K562 (cell line): ENCODE measurements at regions not wholly inside any gene's neighbourhood (a gene's known extent, or its start where the extent isn't known, plus 50 kb on each side); places are given as distances from the start of the nearest gene placed in this dataset.

Experiments
- ATAC-seq: fragments of 200-7000 bp; cut with Tn5 transposase; 3 replicates; pipeline ENCODE4 v1.9.1; 2020; ENCODE audit warnings: moderate library complexity
- BruUV-seq: library from RNA; stranded (reverse); fragments of 400-500 nt; replicated peaks from 2 replicates; lab custom pipeline; 2021; lab: Mats Ljungman, UMichigan
- CTCF ChIA-PET: fragments of 300-600 bp; formaldehyde crosslinking; extraction: SDS; loops from one replicate; lab custom pipeline; 2021; ENCODE audit warnings: low intra/inter-chr PET ratio; lab: Yijun Ruan, JAX
- POLR2A ChIA-PET: fragments of 300-600, 350-650 bp; sonication (Branson Sonifier 250); formaldehyde crosslinking; extraction: SDS; loops from one replicate; lab custom pipeline; 2021; ENCODE audit warnings: antibody characterized with exemption, inconsistent platforms; lab: Yijun Ruan, JAX
- DNase-seq, 4 experiments: peaks; one replicate each; pipeline versions ENCODE4 v3.0.0 to v3.0.0-alpha.2; 2011 to 2018; ENCODE audit warnings: low spot score in 3 of 4, mixed read lengths in 3 of 4; ENCODE audit errors: extremely low read depth in 1 of 4
- FAIRE-seq: peaks from 2 replicates; lab custom pipeline; 2011; peaks lifted over from hg19 to GRCh38; lab: Jason Lieb, UNC
- H2AFZ ChIP-seq: 2 replicates; pipeline ENCODE4 v1.6.0; 2011; ENCODE audit warnings: low read depth, low read length, control low read depth, inconsistent platforms
- H3K27ac ChIP-seq: fragments of 200-600 bp; 3 replicates; pipeline ENCODE4 v1.8.0; 2011; ENCODE audit warnings: low read depth, mild to moderate bottlenecking, control low read depth, inconsistent platforms, low read length, moderate library complexity, mixed read lengths; ENCODE audit errors: extremely low read depth
- H3K27me3 ChIP-seq, 2 experiments: fragments of 300-600 bp in 1 of 2; 2 replicates in 1 of 2; 3 replicates in 1 of 2; pipeline versions ENCODE4 v1.6.0 to v1.8.0; 2011; ENCODE audit warnings: inconsistent platforms in 2 of 2, low read length in 2 of 2, mild to moderate bottlenecking in 1 of 2, mixed read lengths in 1 of 2, moderate library complexity in 1 of 2; ENCODE audit not compliant: control insufficient read depth in 2 of 2, insufficient read depth in 2 of 2
- H3K36me3 ChIP-seq: fragments of 300-600 bp; 3 replicates; pipeline ENCODE4 v1.8.0; 2011; ENCODE audit warnings: mild to moderate bottlenecking, low read length, inconsistent platforms; ENCODE audit not compliant: control insufficient read depth, insufficient read depth
- H3K4me1 ChIP-seq, 2 experiments: fragments of 200-600 bp in 1 of 2; replicated peaks in 1 of 2; 2 replicates in 1 of 2; 3 replicates in 1 of 2; pipeline versions ENCODE4 v1.5.1 to v1.8.0; 2011; ENCODE audit warnings: inconsistent platforms in 2 of 2, low read length in 2 of 2, mild to moderate bottlenecking in 1 of 2, mixed read lengths in 1 of 2, moderate library complexity in 1 of 2; ENCODE audit not compliant: control insufficient read depth in 2 of 2, insufficient read depth in 2 of 2
- H3K4me2 ChIP-seq: 2 replicates; pipeline ENCODE4 v1.6.1; 2011; ENCODE audit warnings: low read length, control low read depth, inconsistent platforms, mixed read lengths; ENCODE audit not compliant: insufficient read depth
- H3K4me3 ChIP-seq: fragments of 200-600 bp; sonication (generic), shearing (Covaris generic); 2 replicates; pipeline ENCODE4 v1.5.1; 2016; ENCODE audit warnings: control low read depth, inconsistent platforms
- H3K79me2 ChIP-seq: fragments of 200-600 bp; 3 replicates; pipeline ENCODE4 v1.8.0; 2011; ENCODE audit warnings: low read length, inconsistent platforms; ENCODE audit not compliant: control insufficient read depth, insufficient read depth
- H3K9ac ChIP-seq, 2 experiments: 2 replicates each; pipeline versions ENCODE4 v1.6.0 to v1.6.1; 2011; ENCODE audit warnings: low read depth in 2 of 2, low read length in 2 of 2, control low read depth in 1 of 2, inconsistent platforms in 1 of 2, mild to moderate bottlenecking in 1 of 2, mixed read lengths in 1 of 2; ENCODE audit not compliant: insufficient read depth in 1 of 2
- H3K9me1 ChIP-seq: one replicate; pipeline ENCODE4 v1.6.0; 2011; ENCODE audit warnings: inconsistent platforms, mild to moderate bottlenecking, low read length, moderate library complexity; ENCODE audit not compliant: control insufficient read depth, insufficient read depth
- H3K9me3 ChIP-seq: replicated peaks from 2 replicates; pipeline ENCODE4 v1.5.1; 2011; ENCODE audit warnings: low read depth, low read length, inconsistent platforms; ENCODE audit not compliant: control insufficient read depth, insufficient read depth
- H4K20me1 ChIP-seq: replicated peaks from 2 replicates; pipeline ENCODE4 v1.6.1; 2011; ENCODE audit warnings: low read length, inconsistent platforms, mixed read lengths; ENCODE audit not compliant: control insufficient read depth, insufficient read depth
- ASH1L ChIP-seq: fragments of 450-650 bp; IDR thresholded peaks from 2 replicates; pipeline ENCODE4 v1.6.1; 2018; ENCODE audit warnings: borderline replicate concordance, mild to moderate bottlenecking, low read depth; ENCODE audit not compliant: partially characterized antibody
- BRD4 ChIP-seq: fragments of 200-600 bp; sonication (generic); IDR thresholded peaks from 2 replicates; pipeline ENCODE4 v1.6.1; 2017; ENCODE audit warnings: inconsistent platforms
- CCAR2 ChIP-seq: fragments of 200-400 bp; formaldehyde crosslinking; IDR thresholded peaks from 2 replicates; pipeline ENCODE4 v1.6.1; 2017; ENCODE audit warnings: mild to moderate bottlenecking, low read depth, low read length
- CTBP1 ChIP-seq: fragments of 450-650 bp; IDR thresholded peaks from 2 replicates; pipeline ENCODE4 v1.6.1; 2016; ENCODE audit warnings: borderline replicate concordance
- GTF2E2 ChIP-seq: fragments of 200-800 bp; sonication (Bioruptor generic); IDR thresholded peaks from 2 replicates; pipeline ENCODE4 v1.6.1; 2016; ENCODE audit warnings: missing genetic modification characterization, missing compliant biosample characterization
- HLTF ChIP-seq: fragments of 450-650 bp; IDR thresholded peaks from 2 replicates; pipeline ENCODE4 v1.6.1; 2016
- HNRNPL ChIP-seq: fragments of 200-400 bp; formaldehyde crosslinking; IDR thresholded peaks from 2 replicates; pipeline ENCODE4 v1.6.1; 2017; ENCODE audit warnings: low read depth, mild to moderate bottlenecking, low read length
- IFI16 ChIP-seq: fragments of 250-450 bp; sonication (Bioruptor Pico); IDR thresholded peaks from 2 replicates; pipeline ENCODE4 v2.1.2; 2022; ENCODE audit warnings: mild to moderate bottlenecking, inconsistent platforms
- KAT7 ChIP-seq: sonication (generic); formaldehyde crosslinking; IDR thresholded peaks from 2 replicates; pipeline ENCODE4 v1.8.0; 2022; ENCODE audit warnings: missing genetic modification reagents, mild to moderate bottlenecking, borderline replicate concordance
- NEUROD1 ChIP-seq: fragments of 150-350 bp; IDR thresholded peaks from 2 replicates; pipeline ENCODE4 v1.6.1; 2014; ENCODE audit warnings: borderline replicate concordance, low read length, low read depth; ENCODE audit not compliant: partially characterized antibody
- SMARCA4 ChIP-seq: fragments of 450-650 bp; IDR thresholded peaks from 2 replicates; pipeline ENCODE4 v1.6.1; 2016
- THRAP3 ChIP-seq: fragments of 450-650 bp; IDR thresholded peaks from 2 replicates; pipeline ENCODE4 v1.6.1; 2016; ENCODE audit warnings: mild to moderate bottlenecking, inconsistent platforms, borderline replicate concordance
- ZBTB8A ChIP-seq: fragments of 450-650 bp; IDR thresholded peaks from 2 replicates; pipeline ENCODE4 v1.6.1; 2018; ENCODE audit warnings: mild to moderate bottlenecking, moderate library complexity; ENCODE audit not compliant: partially characterized antibody
- ZC3H4 ChIP-seq: sonication (generic); formaldehyde crosslinking; IDR thresholded peaks from 2 replicates; pipeline ENCODE4 v1.9.0; 2021; ENCODE audit warnings: missing genetic modification reagents, borderline replicate concordance
- ZFPM2 ChIP-seq: fragments of 250-450 bp; sonication (Bioruptor Pico); IDR thresholded peaks from 2 replicates; pipeline ENCODE4 v1.5.1; 2022; ENCODE audit warnings: mild to moderate bottlenecking
- ZNF445 ChIP-seq: fragments of 250-450 bp; sonication (Bioruptor Pico); IDR thresholded peaks from 2 replicates; pipeline ENCODE4 v1.4.0; 2020; ENCODE audit warnings: low read depth, mild to moderate bottlenecking, moderate library complexity
- in situ Hi-C: fragments of 300-500 bp; cut with MboI; formaldehyde crosslinking; loops from 4 replicates; pipeline ENCODE4 v1.15.0; 2018; ENCODE audit warnings: inconsistent platforms, mixed read lengths
- intact Hi-C: fragments of 100-400 bp; cut with micrococcal nuclease; formaldehyde crosslinking; loops from 2 replicates; pipeline ENCODE4 v1.14.2; 2022
- TF ChIP-seq, protein P1 (sequence below): sonication (generic); formaldehyde crosslinking; IDR thresholded peaks from 2 replicates; pipeline ENCODE4 v1.8.1; 2023; ENCODE audit warnings: mild to moderate bottlenecking, missing genetic modification reagents
- TF ChIP-seq, protein P2 (sequence below): fragments of 250-450 bp; sonication (Bioruptor Pico); IDR thresholded peaks from 2 replicates; pipeline ENCODE4 v1.5.0; 2020; ENCODE audit warnings: mild to moderate bottlenecking
- TF ChIP-seq, protein P3 (sequence below): fragments of 250-450 bp; sonication (Bioruptor Pico); IDR thresholded peaks from 2 replicates; pipeline ENCODE4 v1.8.0; 2021; ENCODE audit warnings: moderate library complexity, mild to moderate bottlenecking, inconsistent platforms

DNA sequence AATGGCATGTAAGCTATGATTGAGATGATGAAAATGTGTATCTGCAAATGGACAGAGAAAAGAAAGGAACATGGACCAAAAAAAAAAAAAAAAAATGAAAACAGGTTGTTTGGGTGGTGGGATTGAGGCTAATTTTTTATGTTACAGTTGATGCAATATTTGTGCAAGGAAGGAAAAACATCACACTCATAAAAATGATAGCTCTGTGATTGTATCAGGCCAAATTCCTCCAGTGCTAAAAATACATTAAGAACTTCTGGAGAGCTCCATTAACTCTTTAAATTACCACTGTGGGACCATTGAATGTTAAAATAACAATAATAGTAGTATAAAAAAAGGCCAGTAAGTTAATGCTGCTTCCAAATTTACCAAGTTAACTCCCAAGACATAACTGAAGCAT is 79.5 kb upstream of the MSX2 start:
- Histone ChIP-seq H3K79me2 (no peaks in the 10 kb centered on the region), H2AFZ (no peak overlapping the region), H3K4me2 (no peak overlapping the region), H3K4me3 (no peak overlapping the region), H3K27ac (no peak overlapping the region), H3K36me3 (no peaks in the 10 kb centered on the region), H3K27me3 (peaks cover 0 to 8% of the 10 kb centered on the region in 2 experiments; a peak in 3 of 5 replicates), H3K9me1 (no peaks in the 10 kb centered on the region), H3K4me1 (no peaks in the 10 kb centered on the region), H3K9ac (no peak overlapping the region), H4K20me1 (no peaks in the 10 kb centered on the region; the same call in 1 of the 2 replicates), H3K9me3 (no peaks in the 10 kb centered on the region)
- ATAC-seq (no peak), FAIRE-seq (no peak), DNase-seq (no peak)
- intact Hi-C loops (no loop called here), in situ Hi-C loops (no loop called here)
- no TSS peak for BruUV-seq
- TF ChIP-seq, protein P1, sequence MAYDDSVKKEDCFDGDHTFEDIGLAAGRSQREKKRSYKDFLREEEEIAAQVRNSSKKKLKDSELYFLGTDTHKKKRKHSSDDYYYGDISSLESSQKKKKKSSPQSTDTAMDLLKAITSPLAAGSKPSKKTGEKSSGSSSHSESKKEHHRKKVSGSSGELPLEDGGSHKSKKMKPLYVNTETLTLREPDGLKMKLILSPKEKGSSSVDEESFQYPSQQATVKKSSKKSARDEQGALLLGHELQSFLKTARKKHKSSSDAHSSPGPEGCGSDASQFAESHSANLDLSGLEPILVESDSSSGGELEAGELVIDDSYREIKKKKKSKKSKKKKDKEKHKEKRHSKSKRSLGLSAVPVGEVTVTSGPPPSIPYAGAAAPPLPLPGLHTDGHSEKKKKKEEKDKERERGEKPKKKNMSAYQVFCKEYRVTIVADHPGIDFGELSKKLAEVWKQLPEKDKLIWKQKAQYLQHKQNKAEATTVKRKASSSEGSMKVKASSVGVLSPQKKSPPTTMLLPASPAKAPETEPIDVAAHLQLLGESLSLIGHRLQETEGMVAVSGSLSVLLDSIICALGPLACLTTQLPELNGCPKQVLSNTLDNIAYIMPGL (CRISPR knock-in tag) = no peak
- no peak for TF ChIP-seq CCAR2
- TF ChIP-seq, protein P2, sequence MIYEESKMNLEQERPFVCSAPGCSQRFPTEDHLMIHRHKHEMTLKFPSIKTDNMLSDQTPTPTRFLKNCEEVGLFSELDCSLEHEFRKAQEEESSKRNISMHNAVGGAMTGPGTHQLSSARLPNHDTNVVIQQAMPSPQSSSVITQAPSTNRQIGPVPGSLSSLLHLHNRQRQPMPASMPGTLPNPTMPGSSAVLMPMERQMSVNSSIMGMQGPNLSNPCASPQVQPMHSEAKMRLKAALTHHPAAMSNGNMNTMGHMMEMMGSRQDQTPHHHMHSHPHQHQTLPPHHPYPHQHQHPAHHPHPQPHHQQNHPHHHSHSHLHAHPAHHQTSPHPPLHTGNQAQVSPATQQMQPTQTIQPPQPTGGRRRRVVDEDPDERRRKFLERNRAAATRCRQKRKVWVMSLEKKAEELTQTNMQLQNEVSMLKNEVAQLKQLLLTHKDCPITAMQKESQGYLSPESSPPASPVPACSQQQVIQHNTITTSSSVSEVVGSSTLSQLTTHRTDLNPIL = no peak
- no peak for TF ChIP-seq ZC3H4 (CRISPR knock-in tag)
- TF ChIP-seq, protein P3, sequence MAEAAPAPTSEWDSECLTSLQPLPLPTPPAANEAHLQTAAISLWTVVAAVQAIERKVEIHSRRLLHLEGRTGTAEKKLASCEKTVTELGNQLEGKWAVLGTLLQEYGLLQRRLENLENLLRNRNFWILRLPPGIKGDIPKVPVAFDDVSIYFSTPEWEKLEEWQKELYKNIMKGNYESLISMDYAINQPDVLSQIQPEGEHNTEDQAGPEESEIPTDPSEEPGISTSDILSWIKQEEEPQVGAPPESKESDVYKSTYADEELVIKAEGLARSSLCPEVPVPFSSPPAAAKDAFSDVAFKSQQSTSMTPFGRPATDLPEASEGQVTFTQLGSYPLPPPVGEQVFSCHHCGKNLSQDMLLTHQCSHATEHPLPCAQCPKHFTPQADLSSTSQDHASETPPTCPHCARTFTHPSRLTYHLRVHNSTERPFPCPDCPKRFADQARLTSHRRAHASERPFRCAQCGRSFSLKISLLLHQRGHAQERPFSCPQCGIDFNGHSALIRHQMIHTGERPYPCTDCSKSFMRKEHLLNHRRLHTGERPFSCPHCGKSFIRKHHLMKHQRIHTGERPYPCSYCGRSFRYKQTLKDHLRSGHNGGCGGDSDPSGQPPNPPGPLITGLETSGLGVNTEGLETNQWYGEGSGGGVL (CRISPR knock-in tag) = no peak
- TF ChIP-seq HNRNPL = no peak
- no peak for TF ChIP-seq IFI16 (CRISPR knock-in tag)
- no peak for TF ChIP-seq HLTF
- TF ChIP-seq SMARCA4 = no peak
- no peak for TF ChIP-seq ZBTB8A
- no peak for TF ChIP-seq THRAP3
- no peak for TF ChIP-seq BRD4
- TF ChIP-seq NEUROD1 = no peak
- TF ChIP-seq GTF2E2 (tag) = no peak
- TF ChIP-seq ZFPM2 = no peak
- no peak for TF ChIP-seq ASH1L
- TF ChIP-seq CTBP1 = no peak
- no peak for TF ChIP-seq KAT7
- TF ChIP-seq ZNF445 (CRISPR knock-in tag) = no peak
- ChIA-PET POLR2A (no interaction called here), CTCF (no interaction called here)
